ENCODE measurements at regions not wholly inside any gene's neighbourhood (a gene's known extent, or its start where the extent isn't known, plus 50 kb on each side); places are given as distances from the start of the nearest gene placed in this dataset.

GRCh38 chr10:36728626-36729025 lies 396.8 kb upstream of the ANKRD30A start:
- Histone ChIP-seq H3K36me3 (no peaks in the 10 kb centered on the region), H3K4me3 (no peak overlapping the region), H3K4me1 (no peaks in the 10 kb centered on the region), H3K27me3 (no peaks in the 10 kb centered on the region), H3K9ac (ENCODE audit: low read depth in 2 of 2, low read length in 2 of 2) (no peak overlapping the region), H3K9me3 (no peaks in the 10 kb centered on the region), H3K27ac (no peak overlapping the region)
- intact Hi-C loops (cut with DNase I), result no loop called here
- DNase-seq, result no peak
- TF ChIP-seq, protein P1, sequence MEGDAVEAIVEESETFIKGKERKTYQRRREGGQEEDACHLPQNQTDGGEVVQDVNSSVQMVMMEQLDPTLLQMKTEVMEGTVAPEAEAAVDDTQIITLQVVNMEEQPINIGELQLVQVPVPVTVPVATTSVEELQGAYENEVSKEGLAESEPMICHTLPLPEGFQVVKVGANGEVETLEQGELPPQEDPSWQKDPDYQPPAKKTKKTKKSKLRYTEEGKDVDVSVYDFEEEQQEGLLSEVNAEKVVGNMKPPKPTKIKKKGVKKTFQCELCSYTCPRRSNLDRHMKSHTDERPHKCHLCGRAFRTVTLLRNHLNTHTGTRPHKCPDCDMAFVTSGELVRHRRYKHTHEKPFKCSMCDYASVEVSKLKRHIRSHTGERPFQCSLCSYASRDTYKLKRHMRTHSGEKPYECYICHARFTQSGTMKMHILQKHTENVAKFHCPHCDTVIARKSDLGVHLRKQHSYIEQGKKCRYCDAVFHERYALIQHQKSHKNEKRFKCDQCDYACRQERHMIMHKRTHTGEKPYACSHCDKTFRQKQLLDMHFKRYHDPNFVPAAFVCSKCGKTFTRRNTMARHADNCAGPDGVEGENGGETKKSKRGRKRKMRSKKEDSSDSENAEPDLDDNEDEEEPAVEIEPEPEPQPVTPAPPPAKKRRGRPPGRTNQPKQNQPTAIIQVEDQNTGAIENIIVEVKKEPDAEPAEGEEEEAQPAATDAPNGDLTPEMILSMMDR (IDR thresholded peaks at IDR 0.05), result no peak

DNA sequence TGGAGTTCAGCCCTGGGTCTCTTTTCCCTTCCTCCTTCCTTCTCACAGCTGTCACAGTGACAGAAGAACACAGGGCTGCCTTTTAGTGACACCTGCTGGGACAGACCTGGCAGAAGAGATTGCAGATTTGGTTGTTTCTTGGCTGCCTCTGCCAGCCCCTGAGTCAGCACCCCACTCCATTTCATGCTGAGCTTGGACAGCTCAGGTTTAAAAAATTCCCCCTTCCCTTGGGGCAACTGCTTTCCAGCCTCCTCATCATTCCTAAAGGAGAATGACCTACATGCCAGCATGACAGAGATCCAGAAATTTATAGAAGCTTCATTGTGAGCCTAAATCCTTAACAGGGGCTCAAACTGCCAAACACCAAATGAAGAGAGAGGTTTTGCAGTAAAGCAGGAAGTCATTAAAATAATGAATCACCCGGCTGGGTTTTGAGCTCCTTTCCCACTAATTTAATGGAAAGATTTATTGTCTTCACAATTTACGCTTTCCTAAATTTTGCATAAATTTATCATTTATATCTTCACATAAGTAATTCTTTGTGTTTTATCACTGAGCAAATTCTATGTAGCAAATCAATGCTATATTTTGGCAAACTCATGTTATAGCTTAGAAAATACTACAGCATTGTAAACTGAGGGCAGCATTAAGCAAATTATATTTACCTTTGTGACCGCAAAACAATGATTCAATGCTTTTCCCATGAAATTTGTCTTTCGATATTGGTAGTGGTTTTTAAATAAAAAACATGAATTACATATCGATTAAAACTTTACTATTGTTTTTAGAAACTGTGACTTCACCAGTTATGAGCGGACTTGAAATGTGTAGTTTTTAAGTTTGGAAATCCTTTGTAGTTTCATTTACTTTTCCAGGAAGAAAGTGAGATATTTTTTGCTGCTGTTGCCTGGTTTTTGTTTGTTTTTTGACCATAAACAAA lies 399.5 kb upstream of the ANKRD30A start:
- Histone ChIP-seq H3K27me3 (no peaks in the 10 kb centered on the region), H3K4me1 (no peaks in the 10 kb centered on the region), H3K36me3 (no peaks in the 10 kb centered on the region), H3K9me3 (no peaks in the 10 kb centered on the region), H3K9ac (ENCODE audit: low read depth in 2 of 2, low read length in 2 of 2) (no peak overlapping the region), H3K27ac (no peak overlapping the region), H3K4me3 (no peak overlapping the region)
- TF ChIP-seq, protein P1 (IDR thresholded peaks at IDR 0.05), result no peak
- DNase-seq, result no peak
- intact Hi-C loops (cut with DNase I), result no loop called here

GRCh38 chr10:36722777-36723176 lies 402.6 kb upstream of the ANKRD30A start:
- TF ChIP-seq, protein P1 (IDR thresholded peaks at IDR 0.05), result no peak
- intact Hi-C loops (cut with DNase I), result no loop called here
- Histone ChIP-seq H3K9ac (ENCODE audit: low read depth in 2 of 2, low read length in 2 of 2) (no peak overlapping the region), H3K36me3 (no peaks in the 10 kb centered on the region), H3K27ac (no peak overlapping the region), H3K4me3 (no peak overlapping the region), H3K4me1 (no peaks in the 10 kb centered on the region), H3K9me3 (no peaks in the 10 kb centered on the region), H3K27me3 (no peaks in the 10 kb centered on the region)
- DNase-seq, result no peak

- H3K9me3 ChIP-seq, result no peaks in the 10 kb centered on the region
- no peak overlapping the region for H3K9ac ChIP-seq (ENCODE audit: low read depth in 2 of 2, low read length in 2 of 2)
- no peaks in the 10 kb centered on the region for H3K36me3 ChIP-seq
- no peak for DNase-seq
- H3K4me1 ChIP-seq, result no peaks in the 10 kb centered on the region
- no peak overlapping the region for H3K27ac ChIP-seq
- intact Hi-C loops (cut with DNase I), result no loop called here
- H3K27me3 ChIP-seq, result no peaks in the 10 kb centered on the region
- H3K4me3 ChIP-seq, result no peak overlapping the region
- TF ChIP-seq, protein P1 (IDR thresholded peaks at IDR 0.05), result no peak
These were observed 403.5 kb upstream of the ANKRD30A start for GRCh38 chr10:36721871-36722270.

GRCh38 chr10:36720895-36721294 lies 404.5 kb upstream of the ANKRD30A start:
- no peak overlapping the region for H3K4me3 ChIP-seq
- no peak overlapping the region for H3K27ac ChIP-seq
- no peaks in the 10 kb centered on the region for H3K4me1 ChIP-seq
- H3K36me3 ChIP-seq, result no peaks in the 10 kb centered on the region
- no peak for DNase-seq
- H3K9me3 ChIP-seq, result no peaks in the 10 kb centered on the region
- H3K27me3 ChIP-seq, result no peaks in the 10 kb centered on the region
- intact Hi-C loops (cut with DNase I), result no loop called here
- TF ChIP-seq, protein P1 (IDR thresholded peaks at IDR 0.05), result no peak
- no peak overlapping the region for H3K9ac ChIP-seq (ENCODE audit: low read depth in 2 of 2, low read length in 2 of 2)
